Upper lobe of left lung (tissue), 6 donors: ENCODE measurements at regions not wholly inside any gene's neighbourhood (a gene's known extent, or its start where the extent isn't known, plus 50 kb on each side); places are given as distances from the start of the nearest gene placed in this dataset.

Source experiments
- ATAC-seq, 2 donors: fragments of 200-7000 bp; cut with Tn5 transposase; one replicate each; pipeline ENCODE4 v1.9.1; 2022; ENCODE audit warnings: mild to moderate bottlenecking in 2 of 2, moderate library complexity in 2 of 2; ENCODE audit not compliant: low FRiP score in 2 of 2
- DNase-seq, 2 donors: peaks; one replicate each; pipeline ENCODE4 v3.0.0-alpha.2; 2019 to 2020
- H3K27ac ChIP-seq, 4 donors: fragments of 200-600 bp; sonication (generic); one replicate each; pipeline ENCODE4 v1.5.1; 2016 to 2019
- H3K27me3 ChIP-seq, 4 donors: fragments of 200-600 bp; sonication (generic); one replicate each; pipeline ENCODE4 v1.5.1; 2017 to 2019
- H3K36me3 ChIP-seq, 4 donors: fragments of 200-600 bp; sonication (generic); one replicate each; pipeline ENCODE4 v1.5.1; 2016 to 2019
- H3K4me1 ChIP-seq, 4 donors: fragments of 200-600 bp; sonication (generic); one replicate each; pipeline ENCODE4 v1.5.1; 2018 to 2019
- H3K4me3 ChIP-seq, 4 donors: fragments of 200-600 bp; sonication (generic); one replicate each; pipeline ENCODE4 v1.5.1; 2017 to 2019; ENCODE audit warnings: mild to moderate bottlenecking in 2 of 4, moderate library complexity in 1 of 4
- H3K9me3 ChIP-seq, 4 donors: fragments of 200-600 bp; sonication (generic); one replicate each; pipeline ENCODE4 v1.5.1; 2018 to 2019
- EP300 ChIP-seq, 4 donors: sonication (generic); formaldehyde crosslinking; IDR thresholded peaks; one replicate each; pipeline ENCODE4 v1.5.1; 2017; ENCODE audit warnings: antibody characterized with exemption in 4 of 4, control low read depth in 2 of 4
- POLR2A ChIP-seq, 4 donors: fragments of 450-650 bp; IDR thresholded peaks; one replicate each; pipeline ENCODE4 v1.5.1; 2016 to 2017; ENCODE audit warnings: antibody characterized with exemption in 4 of 4, mild to moderate bottlenecking in 2 of 4
- POLR2AphosphoS5 ChIP-seq, 2 donors: sonication (generic); formaldehyde crosslinking; IDR thresholded peaks; one replicate each; pipeline ENCODE4 v1.5.1; 2017; ENCODE audit warnings: antibody characterized with exemption in 2 of 2
- WGBS, 2 donors: methylation state at CpG; one replicate each; pipeline ENCODE4 v1.1.5; 2017 to 2018; 5-methylcytosine and 5-hydroxymethylcytosine counted together
- TF ChIP-seq, protein P1 (sequence below), 6 experiments: fragments of 450-650 bp in 4 of 6; fragments of 200-600 bp in 2 of 6; sonication (generic) in 2 of 6; IDR thresholded peaks; one replicate each; pipeline ENCODE4 v1.5.1; 2016 to 2019; ENCODE audit warnings: antibody characterized with exemption in 6 of 6
- donor health status: DM: no; HTN: no; CAD: no; lungs with moderate emphysema.
- donor health status: DM: no; HTN: yes; CAD: no; lungs with severe emphysema.

GRCh38 chr12:75656210-75656609, 144.8 kb upstream of the KRR1 start:
- DNase-seq = no peak
- Histone ChIP-seq H3K9me3 (no peaks in the 10 kb centered on the region), H3K4me1 (no peaks in the 10 kb centered on the region), H3K4me3 (no peak overlapping the region), H3K36me3 (no peaks in the 10 kb centered on the region), H3K27ac (no peak overlapping the region), H3K27me3 (no peaks in the 10 kb centered on the region)
- no peak for ATAC-seq
- TF ChIP-seq POLR2AphosphoS5 (IDR thresholded peaks at IDR 0.05) (no peak), EP300 (IDR thresholded peaks at IDR 0.05) (no peak), POLR2A (IDR thresholded peaks at IDR 0.05) (no peak)
- TF ChIP-seq, protein P1, sequence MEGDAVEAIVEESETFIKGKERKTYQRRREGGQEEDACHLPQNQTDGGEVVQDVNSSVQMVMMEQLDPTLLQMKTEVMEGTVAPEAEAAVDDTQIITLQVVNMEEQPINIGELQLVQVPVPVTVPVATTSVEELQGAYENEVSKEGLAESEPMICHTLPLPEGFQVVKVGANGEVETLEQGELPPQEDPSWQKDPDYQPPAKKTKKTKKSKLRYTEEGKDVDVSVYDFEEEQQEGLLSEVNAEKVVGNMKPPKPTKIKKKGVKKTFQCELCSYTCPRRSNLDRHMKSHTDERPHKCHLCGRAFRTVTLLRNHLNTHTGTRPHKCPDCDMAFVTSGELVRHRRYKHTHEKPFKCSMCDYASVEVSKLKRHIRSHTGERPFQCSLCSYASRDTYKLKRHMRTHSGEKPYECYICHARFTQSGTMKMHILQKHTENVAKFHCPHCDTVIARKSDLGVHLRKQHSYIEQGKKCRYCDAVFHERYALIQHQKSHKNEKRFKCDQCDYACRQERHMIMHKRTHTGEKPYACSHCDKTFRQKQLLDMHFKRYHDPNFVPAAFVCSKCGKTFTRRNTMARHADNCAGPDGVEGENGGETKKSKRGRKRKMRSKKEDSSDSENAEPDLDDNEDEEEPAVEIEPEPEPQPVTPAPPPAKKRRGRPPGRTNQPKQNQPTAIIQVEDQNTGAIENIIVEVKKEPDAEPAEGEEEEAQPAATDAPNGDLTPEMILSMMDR (IDR thresholded peaks at IDR 0.05) = no peak

- Histone ChIP-seq H3K27me3 (no peaks in the 10 kb centered on the region), H3K4me1 (no peaks in the 10 kb centered on the region), H3K4me3 (no peak overlapping the region), H3K9me3 (no peaks in the 10 kb centered on the region), H3K36me3 (no peaks in the 10 kb centered on the region), H3K27ac (no peak overlapping the region)
- ATAC-seq (no peak), DNase-seq (no peak)
- TF ChIP-seq, protein P1 (IDR thresholded peaks at IDR 0.05) = no peak
- no peak for TF ChIP-seq POLR2AphosphoS5 (IDR thresholded peaks at IDR 0.05)
- no peak for TF ChIP-seq POLR2A (IDR thresholded peaks at IDR 0.05)
- TF ChIP-seq EP300 (IDR thresholded peaks at IDR 0.05) = no peak
- WGBS, 2 donors = 90 to 92% methylated on average over 4 of the region's 4 CpGs
Measured at GRCh38 chr12:75655315-75655806, 144.0 kb upstream of the KRR1 start.

DNA sequence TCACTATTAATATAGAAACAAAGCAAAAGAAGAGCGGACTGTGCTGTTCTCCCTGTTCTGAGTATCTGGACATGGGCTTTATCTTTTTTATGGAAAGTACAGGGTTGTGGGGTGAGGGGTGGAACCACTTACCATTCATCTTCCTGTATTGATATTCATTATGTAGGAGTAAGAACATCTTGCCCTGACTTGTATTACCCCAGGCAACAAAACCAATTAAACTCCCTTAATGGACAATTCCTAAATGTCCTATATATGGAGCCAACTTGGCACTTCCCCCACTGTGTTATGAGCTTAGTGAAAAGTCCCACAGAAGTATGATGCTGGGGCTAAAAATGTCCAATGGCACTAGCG, 139.9 kb upstream of the KRR1 start:
- no peak overlapping the region for H3K4me3 ChIP-seq
- H3K9me3 ChIP-seq = no peaks in the 10 kb centered on the region
- no peak overlapping the region for H3K27ac ChIP-seq
- no peak for DNase-seq
- no peaks in the 10 kb centered on the region for H3K27me3 ChIP-seq
- H3K4me1 ChIP-seq = no peaks in the 10 kb centered on the region
- H3K36me3 ChIP-seq = no peaks in the 10 kb centered on the region
- TF ChIP-seq POLR2AphosphoS5 (IDR thresholded peaks at IDR 0.05) (no peak), EP300 (IDR thresholded peaks at IDR 0.05) (no peak), POLR2A (IDR thresholded peaks at IDR 0.05) (no peak)
- TF ChIP-seq, protein P1 (IDR thresholded peaks at IDR 0.05) = no peak
- 90 to 96% methylated on average over 2 of the region's 2 CpGs for WGBS, 2 donors
- no peak for ATAC-seq

GRCh38 chr12:75650595-75651341, 139.4 kb upstream of the KRR1 start:
- Histone ChIP-seq H3K27ac (no peak overlapping the region), H3K4me3 (no peak overlapping the region), H3K4me1 (no peaks in the 10 kb centered on the region), H3K9me3 (no peaks in the 10 kb centered on the region), H3K36me3 (no peaks in the 10 kb centered on the region), H3K27me3 (no peaks in the 10 kb centered on the region)
- ATAC-seq (no peak), DNase-seq (no peak)
- 76 to 82% methylated on average over 2 of the region's 2 CpGs for whole genome bisulfite sequencing, 2 donors
- TF ChIP-seq EP300 (IDR thresholded peaks at IDR 0.05) = no peak
- TF ChIP-seq, protein P1 (IDR thresholded peaks at IDR 0.05) = no peak
- no peak for TF ChIP-seq POLR2A (IDR thresholded peaks at IDR 0.05)
- TF ChIP-seq POLR2AphosphoS5 (IDR thresholded peaks at IDR 0.05) = no peak

GRCh38 chr12:75650100-75650499, 138.7 kb upstream of the KRR1 start:
- Histone ChIP-seq H3K27ac (no peak overlapping the region), H3K4me3 (no peak overlapping the region), H3K9me3 (no peaks in the 10 kb centered on the region), H3K36me3 (no peaks in the 10 kb centered on the region), H3K27me3 (no peaks in the 10 kb centered on the region), H3K4me1 (no peaks in the 10 kb centered on the region)
- DNase-seq = no peak
- TF ChIP-seq POLR2A (IDR thresholded peaks at IDR 0.05) (no peak), POLR2AphosphoS5 (IDR thresholded peaks at IDR 0.05) (no peak), EP300 (IDR thresholded peaks at IDR 0.05) (no peak)
- TF ChIP-seq, protein P1 (IDR thresholded peaks at IDR 0.05) = no peak
- no peak for ATAC-seq
